Glutamatergic neuron (in vitro differentiated cells): ENCODE measurements at regions not wholly inside any gene's neighbourhood (a gene's known extent, or its start where the extent isn't known, plus 50 kb on each side); places are given as distances from the start of the nearest gene placed in this dataset.

Experiments
- DNase-seq: peaks from one replicate; pipeline ENCODE4 v3.0.0; 2022
- H3K27ac Mint-ChIP-seq: one replicate; pipeline ENCODE4 v1.8.0; 2020; ENCODE audit warnings: mild to moderate bottlenecking, mixed read lengths, inconsistent platforms; ENCODE audit not compliant: unreplicated experiment
- H3K27me3 Mint-ChIP-seq: one replicate; pipeline ENCODE4 v1.8.0; 2020; ENCODE audit warnings: mild to moderate bottlenecking, moderate library complexity, mixed read lengths, inconsistent platforms; ENCODE audit not compliant: unreplicated experiment
- H3K36me3 Mint-ChIP-seq: one replicate; pipeline ENCODE4 v1.8.0; 2020; ENCODE audit warnings: mild to moderate bottlenecking, mixed read lengths, inconsistent platforms; ENCODE audit not compliant: unreplicated experiment
- H3K4me1 Mint-ChIP-seq: one replicate; pipeline ENCODE4 v1.8.0; 2020; ENCODE audit warnings: mild to moderate bottlenecking, low read depth, mixed read lengths, inconsistent platforms; ENCODE audit not compliant: unreplicated experiment
- H3K4me3 Mint-ChIP-seq: one replicate; pipeline ENCODE4 v1.8.0; 2020; ENCODE audit warnings: mild to moderate bottlenecking, mixed read lengths, inconsistent platforms; ENCODE audit not compliant: unreplicated experiment
- H3K9me3 Mint-ChIP-seq: one replicate; pipeline ENCODE4 v1.8.0; 2020; ENCODE audit warnings: mild to moderate bottlenecking, moderate library complexity, mixed read lengths, inconsistent platforms; ENCODE audit not compliant: unreplicated experiment
- CTCF ChIP-seq: fragments of 200-600 bp; sonication (generic); IDR thresholded peaks from one replicate; pipeline ENCODE4 v1.5.0; 2021; ENCODE audit not compliant: partially characterized antibody, unreplicated experiment

- Mint-ChIP-seq H3K9me3 (peaks cover 6% of the 10 kb centered on the region), H3K36me3 (peaks cover 14% of the 10 kb centered on the region), H3K27ac (no peak overlapping the region), H3K27me3 (peaks cover 3% of the 10 kb centered on the region), H3K4me3 (no peak overlapping the region), H3K4me1 (no peaks in the 10 kb centered on the region)
- no peak for TF ChIP-seq CTCF
- no peak for DNase-seq
Measured at GRCh38 chr1:93749487-93749886, 67.8 kb upstream of the BCAR3 start.

- Mint-ChIP-seq H3K27me3 (peaks cover 2% of the 10 kb centered on the region), H3K9me3 (peaks cover 6% of the 10 kb centered on the region), H3K4me1 (peaks cover 5% of the 10 kb centered on the region), H3K27ac (no peak overlapping the region), H3K4me3 (no peak overlapping the region), H3K36me3 (peaks cover 14% of the 10 kb centered on the region)
- no peak for TF ChIP-seq CTCF
- no peak for DNase-seq
Measured at GRCh38 chr1:93746021-93746812, 64.6 kb upstream of the BCAR3 start.

GRCh38 chr1:93744299-93744988 lies 62.8 kb upstream of the BCAR3 start:
- DNase-seq: no peak
- Mint-ChIP-seq H3K27me3 (peaks cover 4% of the 10 kb centered on the region), H3K27ac (no peak overlapping the region), H3K36me3 (peaks cover 14% of the 10 kb centered on the region), H3K4me1 (peaks cover 15% of the 10 kb centered on the region), H3K4me3 (no peak overlapping the region), H3K9me3 (peaks cover 6% of the 10 kb centered on the region)
- no peak for TF ChIP-seq CTCF

GRCh38 chr1:93743465-93743864 lies 61.8 kb upstream of the BCAR3 start:
- peaks cover 11% of the 10 kb centered on the region for H3K36me3 Mint-ChIP-seq
- TF ChIP-seq CTCF: no peak
- H3K4me1 Mint-ChIP-seq: peaks cover 15% of the 10 kb centered on the region
- no peak for DNase-seq
- H3K27ac Mint-ChIP-seq: no peak overlapping the region
- H3K4me3 Mint-ChIP-seq: no peak overlapping the region
- H3K27me3 Mint-ChIP-seq: peaks cover 4% of the 10 kb centered on the region
- peaks cover 6% of the 10 kb centered on the region for H3K9me3 Mint-ChIP-seq

- H3K27me3 Mint-ChIP-seq: peaks cover 6% of the 10 kb centered on the region
- TF ChIP-seq CTCF: no peak
- peaks cover 15% of the 10 kb centered on the region for H3K4me1 Mint-ChIP-seq
- H3K36me3 Mint-ChIP-seq: peaks cover 5% of the 10 kb centered on the region
- H3K27ac Mint-ChIP-seq: peak overlapping the region; percentile 94
- no peak overlapping the region for H3K4me3 Mint-ChIP-seq
- peak; percentile 39 for DNase-seq
- H3K9me3 Mint-ChIP-seq: peaks cover 2% of the 10 kb centered on the region
Measured at GRCh38 chr1:93740601-93741031, 59.0 kb upstream of the BCAR3 start.
